MM.1S (cell line): ENCODE measurements at regions not wholly inside any gene's neighbourhood (a gene's known extent, or its start where the extent isn't known, plus 50 kb on each side); places are given as distances from the start of the nearest gene placed in this dataset.

Experiments used
- DNase-seq: peaks from one replicate; pipeline ENCODE4 v3.0.0-alpha.2; 2015
- H2AFZ ChIP-seq: fragments of 300-600 bp; sonication (generic); 2 replicates; pipeline ENCODE4 v1.6.0; 2016; ENCODE audit warnings: antibody characterized with exemption, low read length
- H3F3A ChIP-seq: fragments of 300-600 bp; sonication (generic); 2 replicates; pipeline ENCODE4 v1.6.1; 2016; ENCODE audit warnings: mild to moderate bottlenecking, antibody characterized with exemption, low read length, moderate library complexity, mixed read lengths; ENCODE audit not compliant: insufficient read depth
- H3K27ac ChIP-seq: fragments of 300-600 bp; sonication (generic); 2 replicates; pipeline ENCODE4 v1.5.1; 2016; ENCODE audit warnings: mild to moderate bottlenecking, low read length
- H3K27me3 ChIP-seq: fragments of 300-600 bp; sonication (generic); replicated peaks from 2 replicates; pipeline ENCODE4 v1.6.0; 2016; ENCODE audit warnings: low read length; ENCODE audit not compliant: insufficient read depth
- H3K36me3 ChIP-seq: fragments of 300-600 bp; sonication (generic); replicated peaks from 2 replicates; pipeline ENCODE4 v1.6.1; 2016; ENCODE audit warnings: mild to moderate bottlenecking, low read length, mixed read lengths; ENCODE audit not compliant: insufficient read depth
- H3K4me1 ChIP-seq: fragments of 300-600 bp; sonication (generic); 2 replicates; pipeline ENCODE4 v1.6.1; 2016; ENCODE audit warnings: low read length, mixed read lengths
- H3K4me2 ChIP-seq: fragments of 300-600 bp; sonication (generic); 2 replicates; pipeline ENCODE4 v1.6.0; 2016; ENCODE audit warnings: low read depth, low read length
- H3K4me3 ChIP-seq: fragments of 300-600 bp; sonication (generic); 2 replicates; pipeline ENCODE4 v1.5.1; 2016; ENCODE audit warnings: low read length, mixed read lengths
- H3K79me2 ChIP-seq: fragments of 300-600 bp; sonication (generic); 2 replicates; pipeline ENCODE4 v1.6.1; 2016; ENCODE audit warnings: mixed run types, low read length, mixed read lengths
- H3K9ac ChIP-seq: fragments of 300-600 bp; sonication (generic); 2 replicates; pipeline ENCODE4 v1.6.1; 2016; ENCODE audit warnings: low read length, mixed read lengths
- H3K9me2 ChIP-seq: fragments of 300-600 bp; sonication (generic); replicated peaks from 2 replicates; pipeline ENCODE4 v1.6.1; 2016; ENCODE audit warnings: mild to moderate bottlenecking, low read length, mixed read lengths; ENCODE audit not compliant: insufficient read depth
- H3K9me3 ChIP-seq: fragments of 300-600 bp; sonication (generic); replicated peaks from 2 replicates; pipeline ENCODE4 v1.6.1; 2016; ENCODE audit warnings: mild to moderate bottlenecking, low read length, mixed read lengths; ENCODE audit not compliant: insufficient read depth
- H4K20me1 ChIP-seq: fragments of 300-600 bp; sonication (generic); 2 replicates; pipeline ENCODE4 v1.6.1; 2016; ENCODE audit warnings: mild to moderate bottlenecking, low read length, moderate library complexity, mixed read lengths; ENCODE audit not compliant: insufficient read depth
- CTCF ChIP-seq: fragments of 300-600 bp; sonication (generic); IDR thresholded peaks from 2 replicates; pipeline ENCODE4 v1.5.1; 2016; ENCODE audit warnings: antibody characterized with exemption, low read length, mixed read lengths
- EZH2 ChIP-seq: fragments of 300-600 bp; sonication (generic); optimal IDR thresholded peaks from 2 replicates; pipeline ENCODE3; 2017; ENCODE audit warnings: low read depth, mild to moderate bottlenecking, antibody characterized with exemption, low read length, mixed read lengths
- EZH2phosphoT487 ChIP-seq: fragments of 300-600 bp; sonication (generic); IDR thresholded peaks from 2 replicates; pipeline ENCODE4 v1.6.1; 2018; ENCODE audit warnings: antibody characterized with exemption, low read length

GRCh38 chr4:156521631-156522030 lies 450.0 kb downstream of the PDGFC start:
- Histone ChIP-seq H4K20me1 (no peaks in the 10 kb centered on the region), H3K4me1 (no peaks in the 10 kb centered on the region), H3K79me2 (no peaks in the 10 kb centered on the region), H3K27me3 (no peaks in the 10 kb centered on the region), H3K9me3 (no peaks in the 10 kb centered on the region), H2AFZ (no peak overlapping the region), H3K4me3 (no peak overlapping the region), H3K36me3 (no peaks in the 10 kb centered on the region), H3F3A (no peaks in the 10 kb centered on the region), H3K9me2 (no peaks in the 10 kb centered on the region), H3K9ac (no peak overlapping the region), H3K27ac (no peak overlapping the region), H3K4me2 (no peak overlapping the region)
- TF ChIP-seq EZH2phosphoT487 (no peak), CTCF (no peak), EZH2 (no peak)
- DNase-seq = no peak

DNA sequence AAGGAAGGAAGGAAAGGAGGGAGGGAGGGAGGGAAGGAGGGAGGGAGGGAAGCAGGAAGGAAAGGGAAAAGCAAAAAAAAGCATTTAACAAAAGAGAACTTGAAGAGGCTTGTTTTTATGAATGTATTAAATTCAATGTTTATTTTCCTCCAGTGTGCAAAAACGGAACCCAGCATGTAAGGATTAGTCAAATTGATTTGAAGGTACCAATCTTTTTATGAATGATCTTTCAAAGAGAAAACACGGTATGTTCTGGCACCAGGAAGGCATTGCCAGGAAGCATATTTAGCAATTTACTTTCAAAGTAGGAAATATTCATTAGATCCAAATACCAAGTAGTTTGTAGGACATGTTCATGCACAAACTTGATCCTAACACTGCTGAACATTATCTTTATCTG lies 453.6 kb downstream of the PDGFC start:
- Histone ChIP-seq H3K79me2 (no peaks in the 10 kb centered on the region), H3K9ac (no peak overlapping the region), H3K9me2 (no peaks in the 10 kb centered on the region), H3K4me1 (no peaks in the 10 kb centered on the region), H3K9me3 (no peaks in the 10 kb centered on the region), H3K36me3 (no peaks in the 10 kb centered on the region), H4K20me1 (no peaks in the 10 kb centered on the region), H2AFZ (no peak overlapping the region), H3K4me3 (no peak overlapping the region), H3K27me3 (no peaks in the 10 kb centered on the region), H3K27ac (no peak overlapping the region), H3F3A (no peaks in the 10 kb centered on the region), H3K4me2 (no peak overlapping the region)
- no peak for DNase-seq
- TF ChIP-seq CTCF (no peak), EZH2phosphoT487 (no peak), EZH2 (no peak)

DNA sequence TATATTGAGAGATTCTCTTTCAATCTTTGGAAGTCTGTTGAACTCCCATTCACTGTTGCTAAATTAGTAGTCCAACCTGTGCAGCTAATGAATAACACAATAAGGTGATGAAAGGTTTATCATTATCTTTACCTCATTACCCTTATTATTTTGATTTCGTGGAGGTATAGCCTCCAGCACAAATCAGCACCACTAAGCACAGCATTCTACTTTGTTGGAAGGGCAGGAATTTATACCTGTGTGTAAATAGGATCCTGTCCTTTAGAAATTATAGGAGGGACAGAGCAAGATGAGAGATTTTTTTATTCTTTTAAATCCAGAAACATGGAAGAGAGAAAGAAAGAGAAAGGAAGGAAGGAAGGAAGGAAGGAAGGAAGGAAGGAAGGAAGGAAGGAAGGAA lies 454.1 kb downstream of the PDGFC start:
- no peak for DNase-seq
- H3K9me2 ChIP-seq = no peaks in the 10 kb centered on the region
- H4K20me1 ChIP-seq = no peaks in the 10 kb centered on the region

GRCh38 chr4:156516698-156517097 lies 454.9 kb downstream of the PDGFC start:
- Histone ChIP-seq H4K20me1 (no peaks in the 10 kb centered on the region), H3K9ac (no peak overlapping the region), H3K4me3 (no peak overlapping the region), H3K9me3 (no peaks in the 10 kb centered on the region), H3K36me3 (no peaks in the 10 kb centered on the region), H3K4me2 (no peak overlapping the region), H3K9me2 (no peaks in the 10 kb centered on the region), H3K27ac (no peak overlapping the region), H2AFZ (no peak overlapping the region), H3K4me1 (no peaks in the 10 kb centered on the region), H3F3A (no peaks in the 10 kb centered on the region), H3K27me3 (no peaks in the 10 kb centered on the region), H3K79me2 (no peaks in the 10 kb centered on the region)
- no peak for DNase-seq
- TF ChIP-seq EZH2phosphoT487 (no peak), EZH2 (no peak), CTCF (no peak)

More for the DNA sequence above, 454.1 kb downstream of the PDGFC start:
- H3K79me2 ChIP-seq = no peaks in the 10 kb centered on the region
- no peaks in the 10 kb centered on the region for H3K36me3 ChIP-seq
- no peak overlapping the region for H2AFZ ChIP-seq
- no peaks in the 10 kb centered on the region for H3F3A ChIP-seq
- H3K27ac ChIP-seq = no peak overlapping the region
- no peaks in the 10 kb centered on the region for H3K27me3 ChIP-seq
- H3K4me2 ChIP-seq = no peak overlapping the region
- no peaks in the 10 kb centered on the region for H3K4me1 ChIP-seq
- H3K9me3 ChIP-seq = no peaks in the 10 kb centered on the region
- H3K9ac ChIP-seq = no peak overlapping the region
- no peak overlapping the region for H3K4me3 ChIP-seq
- no peak for TF ChIP-seq EZH2
